Endothelial cell of umbilical vein (primary cell): ENCODE measurements at regions not wholly inside any gene's neighbourhood (a gene's known extent, or its start where the extent isn't known, plus 50 kb on each side); places are given as distances from the start of the nearest gene placed in this dataset.

ENCODE experiments used
- BruUV-seq: library from RNA; stranded (reverse); fragments of 400-500 nt; replicated peaks from 2 replicates; lab custom pipeline; 2021; lab: Mats Ljungman, UMichigan
- CTCF ChIA-PET: fragments of 300-600, 350-600 bp; sonication (Branson Sonifier 250); formaldehyde crosslinking; loops from one replicate; lab custom pipeline; 2021; ENCODE audit warnings: antibody characterized with exemption, inconsistent platforms; lab: Charles Lee
- POLR2A ChIA-PET: fragments of 300-600, 350-600 bp; sonication (Branson Sonifier 250); formaldehyde crosslinking; loops from one replicate; lab custom pipeline; 2021; ENCODE audit warnings: antibody characterized with exemption, inconsistent platforms; lab: Charles Lee
- DNase-seq: peaks from one replicate; pipeline ENCODE4 v3.0.0-alpha.2; 2011; ENCODE audit warnings: low read depth, low spot score
- FAIRE-seq: peaks from 2 replicates; lab custom pipeline; 2011; peaks lifted over from hg19 to GRCh38; lab: Jason Lieb, UNC
- H2AFZ ChIP-seq: 2 replicates; pipeline ENCODE4 v1.6.0; 2012; ENCODE audit warnings: low read depth, low read length, control low read depth, inconsistent platforms
- H3K27ac ChIP-seq: 2 replicates; pipeline ENCODE4 v1.5.1; 2011; ENCODE audit warnings: low read depth, mild to moderate bottlenecking, control low read depth, low read length, moderate library complexity; ENCODE audit not compliant: insufficient read depth
- H3K27me3 ChIP-seq, 2 experiments: 2 replicates each; pipeline versions ENCODE4 v1.6.0 to v1.6.1; 2011; ENCODE audit warnings: low read length in 2 of 2, mixed read lengths in 1 of 2; ENCODE audit not compliant: control insufficient read depth in 2 of 2, insufficient read depth in 2 of 2
- H3K36me3 ChIP-seq, 2 experiments: 2 replicates in 1 of 2; 3 replicates in 1 of 2; pipeline ENCODE4 v1.5.1; 2011; ENCODE audit warnings: low read length in 2 of 2, mild to moderate bottlenecking in 1 of 2, moderate library complexity in 1 of 2; ENCODE audit not compliant: control insufficient read depth in 2 of 2, insufficient read depth in 2 of 2; ENCODE audit errors: extremely low read depth in 1 of 2
- H3K4me1 ChIP-seq: 3 replicates; pipeline ENCODE4 v1.5.1; 2011; ENCODE audit warnings: mild to moderate bottlenecking, low read length; ENCODE audit not compliant: control insufficient read depth, insufficient read depth; ENCODE audit errors: extremely low read depth
- H3K4me2 ChIP-seq: 2 replicates; pipeline ENCODE4 v1.6.1; 2011; ENCODE audit warnings: low read length, control low read depth, mixed read lengths; ENCODE audit not compliant: insufficient read depth
- H3K4me3 ChIP-seq, 3 experiments: fragments of 200-600 bp in 1 of 3; sonication (generic), shearing (Covaris generic) in 1 of 3; replicated peaks in 1 of 3; 2 replicates each; pipeline ENCODE4 v1.5.1; 2011 to 2016; ENCODE audit warnings: control low read depth in 3 of 3, low read length in 3 of 3, mild to moderate bottlenecking in 2 of 3, inconsistent platforms in 1 of 3, low read depth in 1 of 3, moderate library complexity in 1 of 3; ENCODE audit not compliant: insufficient read depth in 1 of 3
- H3K79me2 ChIP-seq: 2 replicates; pipeline ENCODE4 v1.6.0; 2012; ENCODE audit warnings: low read length, inconsistent platforms; ENCODE audit not compliant: control insufficient read depth, insufficient read depth
- H3K9ac ChIP-seq: replicated peaks from 2 replicates; pipeline ENCODE3; 2011; ENCODE audit warnings: low read length, control low read depth; ENCODE audit not compliant: insufficient read depth; ENCODE audit errors: extremely low read depth
- H3K9me1 ChIP-seq: replicated peaks from 3 replicates; pipeline ENCODE4 v1.6.0; 2011; ENCODE audit warnings: mild to moderate bottlenecking, low read length; ENCODE audit not compliant: control insufficient read depth, insufficient read depth; ENCODE audit errors: extremely low read depth
- H3K9me3 ChIP-seq: replicated peaks from 2 replicates; pipeline ENCODE4 v1.5.1; 2012; ENCODE audit warnings: low read length, inconsistent platforms; ENCODE audit not compliant: control insufficient read depth, insufficient read depth
- H4K20me1 ChIP-seq: replicated peaks from 2 replicates; pipeline ENCODE3; 2011; ENCODE audit warnings: mild to moderate bottlenecking, low read length; ENCODE audit not compliant: control insufficient read depth, insufficient read depth; ENCODE audit errors: extremely low read depth
- FOS ChIP-seq: IDR thresholded peaks from 2 replicates; pipeline ENCODE4 v1.6.1; 2011; ENCODE audit warnings: mild to moderate bottlenecking, low read length, moderate library complexity, borderline replicate concordance; ENCODE audit not compliant: insufficient read depth
- MAX ChIP-seq: IDR thresholded peaks from 2 replicates; pipeline ENCODE4 v1.6.1; 2011; ENCODE audit not compliant: insufficient read depth, insufficient read length
- MYC ChIP-seq: IDR thresholded peaks from one replicate; pipeline ENCODE4 v1.6.1; 2011; ENCODE audit warnings: mild to moderate bottlenecking, low read depth, low read length
- POLR2A ChIP-seq: IDR thresholded peaks from 2 replicates; pipeline ENCODE4 v1.6.1; 2012; ENCODE audit warnings: low read depth, mild to moderate bottlenecking, control low read depth, low read length
- POLR2AphosphoS5 ChIP-seq: IDR thresholded peaks from 2 replicates; pipeline ENCODE4 v1.6.1; 2012; ENCODE audit warnings: low read depth, mild to moderate bottlenecking, control low read depth, low read length, moderate library complexity; ENCODE audit not compliant: insufficient read depth
- dilution Hi-C: fragments of 300-500 bp; cut with MboI; formaldehyde crosslinking; loops from one replicate; pipeline ENCODE4 v1.15.0; 2019; ENCODE audit warnings: low sequenced_read_pairs; ENCODE audit not compliant: extremely low pct_ligation_motif_present
- intact Hi-C: fragments of 100-400 bp; cut with micrococcal nuclease; formaldehyde crosslinking; loops from one replicate; pipeline ENCODE4 v1.10.0; 2022

- H3K9ac ChIP-seq = no peak overlapping the region
- no peak overlapping the region for H3K4me3 ChIP-seq
- BruUV-seq = no TSS peak
- H3K27me3 ChIP-seq = no peaks in the 10 kb centered on the region
- DNase-seq (no peak), FAIRE-seq (no peak)
- no peaks in the 10 kb centered on the region for H3K79me2 ChIP-seq
- no peaks in the 10 kb centered on the region for H3K9me1 ChIP-seq
- no peaks in the 10 kb centered on the region for H4K20me1 ChIP-seq
- ChIA-PET CTCF (no interaction called here), POLR2A (no interaction called here)
- dilution Hi-C loops (no loop called here), intact Hi-C loops (no loop called here)
- no peak overlapping the region for H2AFZ ChIP-seq
- TF ChIP-seq MYC (no peak), FOS (no peak), POLR2A (no peak), POLR2AphosphoS5 (no peak)
- H3K9me3 ChIP-seq = no peaks in the 10 kb centered on the region
- H3K4me2 ChIP-seq = no peak overlapping the region
- H3K36me3 ChIP-seq = no peaks in the 10 kb centered on the region
- no peak overlapping the region for H3K27ac ChIP-seq
- H3K4me1 ChIP-seq = peaks cover 16% of the 10 kb centered on the region
Measured at GRCh38 chr17:62901544-62901943, 64.5 kb upstream of the TANC2 start.

GRCh38 chr17:62900096-62900495 lies 65.9 kb upstream of the TANC2 start:
- DNase-seq (no peak), FAIRE-seq (no peak)
- POLR2A ChIA-PET = no interaction called here
- H3K36me3 ChIP-seq = no peaks in the 10 kb centered on the region
- H3K4me1 ChIP-seq = peaks cover 16% of the 10 kb centered on the region
- H3K9me1 ChIP-seq = no peaks in the 10 kb centered on the region
- no peak overlapping the region for H2AFZ ChIP-seq
- no peaks in the 10 kb centered on the region for H4K20me1 ChIP-seq
- no peak for TF ChIP-seq MAX
- TF ChIP-seq POLR2A = no peak
- TF ChIP-seq POLR2AphosphoS5 = no peak
- H3K9me3 ChIP-seq = no peaks in the 10 kb centered on the region
- no peak overlapping the region for H3K9ac ChIP-seq
- dilution Hi-C loops (no loop called here), intact Hi-C loops (no loop called here)
- no peak overlapping the region for H3K4me3 ChIP-seq
- no peak overlapping the region for H3K4me2 ChIP-seq
- no peaks in the 10 kb centered on the region for H3K27me3 ChIP-seq
- no peaks in the 10 kb centered on the region for H3K79me2 ChIP-seq
- H3K27ac ChIP-seq = no peak overlapping the region
- BruUV-seq = no TSS peak
- CTCF ChIA-PET = interaction anchor here (1.2 kb wide), 1 partner anchor 23 kb away, joined by 3 read pairs; no protein-coding TSS in a partner anchor
